ENCODE measurements at regions not wholly inside any gene's neighbourhood (a gene's known extent, or its start where the extent isn't known, plus 50 kb on each side); places are given as distances from the start of the nearest gene placed in this dataset.
"Not testable (repeated sequence)": the region's sequence is repeated elsewhere in the genome, so short reads cannot be mapped to it uniquely, and the experiment has no call there.

GRCh38 chr2:176826984-176827668 is 385.5 kb upstream of the HNRNPA3 start:
- DNase-seq, result no peak

- DNase-seq, result no peak
These were observed 382.2 kb upstream of the HNRNPA3 start for GRCh38 chr2:176830362-176830761.

DNA sequence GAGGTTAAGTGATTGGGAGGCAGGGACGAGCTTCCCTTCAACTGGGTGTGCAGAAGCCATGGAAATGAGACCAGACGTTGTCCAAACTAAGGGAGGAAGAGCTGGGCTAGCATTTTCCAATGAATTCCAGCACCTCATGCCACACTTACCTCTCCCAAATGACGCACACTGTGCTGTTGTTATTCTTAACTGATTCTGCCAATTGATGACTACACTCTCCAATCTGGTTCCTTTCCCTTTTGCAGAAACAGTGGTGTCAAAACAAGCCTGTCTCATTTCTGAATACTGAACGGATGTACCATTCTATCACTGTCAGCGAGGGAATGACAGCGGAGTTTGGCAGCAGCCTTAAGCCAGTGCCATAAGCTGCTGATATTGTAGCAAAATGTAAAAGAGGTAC is 380.5 kb upstream of the HNRNPA3 start:
- no peak for DNase-seq

- DNase-seq, result no peak
These were observed 378.9 kb upstream of the HNRNPA3 start for GRCh38 chr2:176833671-176834070.

GRCh38 chr2:176834226-176834625 is 378.4 kb upstream of the HNRNPA3 start:
- no peak for DNase-seq

DNA sequence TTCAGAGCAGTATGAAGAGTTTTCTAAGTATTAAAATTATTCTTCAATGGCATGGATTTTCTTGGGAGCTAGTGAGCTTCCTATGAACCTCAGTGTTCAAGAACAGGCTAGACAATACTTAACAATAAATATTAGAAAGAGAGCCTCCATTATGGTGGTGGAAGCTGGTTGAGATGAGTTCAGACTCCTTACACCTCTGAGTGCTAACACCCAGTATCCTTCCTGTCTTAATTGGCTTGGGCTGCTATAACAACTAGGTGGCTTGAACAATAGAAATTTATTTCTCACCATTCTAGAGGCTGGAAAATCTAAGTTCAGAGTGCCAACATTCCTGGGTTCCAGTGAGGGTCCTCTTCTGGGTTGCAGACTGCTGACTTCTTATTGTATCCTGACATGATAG is 369.4 kb upstream of the HNRNPA3 start:
- no peak for DNase-seq

GRCh38 chr2:176844461-176844860 is 368.1 kb upstream of the HNRNPA3 start:
- DNase-seq, result no peak

- DNase-seq, result no peak
These were observed 366.9 kb upstream of the HNRNPA3 start for GRCh38 chr2:176845718-176846117.

DNA sequence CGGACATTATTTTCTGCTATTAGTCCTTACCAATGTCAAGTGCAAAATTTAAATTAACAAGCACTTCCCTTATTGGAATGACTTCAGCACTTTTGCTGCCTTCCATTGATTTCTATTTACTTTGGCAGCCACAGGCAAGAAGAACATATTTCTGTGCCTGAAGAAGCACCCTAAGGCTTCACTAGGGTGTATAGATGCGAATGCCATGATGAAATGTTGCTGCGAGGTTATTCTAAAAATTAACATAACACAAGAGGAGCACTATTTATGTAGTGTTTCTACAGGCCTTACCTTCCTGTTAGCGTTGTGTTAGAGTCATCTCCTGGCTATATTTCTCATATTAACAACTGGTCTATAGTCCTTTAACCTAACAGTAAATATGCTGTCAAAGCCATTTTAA is 365.0 kb upstream of the HNRNPA3 start:
- no peak for DNase-seq

DNA sequence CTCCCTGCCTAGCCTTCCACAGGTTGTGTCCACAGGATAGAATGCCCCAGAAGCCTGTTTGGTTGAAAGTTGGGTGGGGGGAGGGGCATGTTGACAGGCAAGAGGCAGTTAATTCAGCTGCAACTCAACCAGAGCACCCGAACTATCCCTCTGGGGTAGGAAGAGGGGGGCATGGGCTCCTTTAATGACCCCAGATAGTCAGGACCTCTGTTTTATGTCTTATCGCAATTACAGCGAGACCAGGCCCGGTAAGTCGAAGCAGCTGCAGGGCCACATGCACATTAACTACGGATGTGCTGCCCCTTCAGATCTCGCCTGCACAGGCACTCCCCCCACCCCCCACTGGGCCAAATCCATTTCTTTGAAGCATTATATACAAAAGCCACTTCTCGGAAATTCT is 363.8 kb upstream of the HNRNPA3 start:
- DNase-seq, result no peak

DNA sequence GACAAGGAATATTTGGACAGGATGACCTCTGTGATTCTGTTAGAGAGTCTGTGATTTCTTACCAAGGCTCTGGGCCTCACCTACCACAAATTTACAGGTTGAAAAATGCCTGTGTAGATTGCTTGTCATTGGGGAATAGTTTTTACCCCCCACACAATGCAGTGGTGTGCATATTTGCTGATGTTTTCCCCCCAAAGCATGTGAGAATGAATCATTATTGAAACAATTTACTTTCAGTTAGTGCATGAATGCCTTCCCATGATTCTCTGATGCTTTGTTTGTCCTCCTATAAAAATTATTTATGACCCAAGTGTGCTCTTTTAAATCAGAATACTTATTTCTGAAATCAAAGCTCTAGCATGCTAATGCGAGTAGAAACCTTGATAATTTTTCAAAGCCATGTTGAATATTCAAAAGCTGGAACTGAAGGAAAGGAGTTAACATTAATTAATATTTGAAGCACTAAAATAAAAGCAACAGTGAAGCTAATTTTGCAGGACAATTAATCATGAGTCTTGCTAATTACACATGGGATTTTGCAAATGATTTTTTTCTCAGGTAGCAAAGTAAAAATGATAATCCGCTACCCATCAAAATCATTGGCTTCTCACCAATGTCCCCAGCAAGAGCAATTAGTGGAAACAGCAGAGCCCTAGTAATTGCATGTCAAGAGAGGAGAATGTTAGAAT is 361.2 kb upstream of the HNRNPA3 start:
- DNase-seq, result no peak

DNA sequence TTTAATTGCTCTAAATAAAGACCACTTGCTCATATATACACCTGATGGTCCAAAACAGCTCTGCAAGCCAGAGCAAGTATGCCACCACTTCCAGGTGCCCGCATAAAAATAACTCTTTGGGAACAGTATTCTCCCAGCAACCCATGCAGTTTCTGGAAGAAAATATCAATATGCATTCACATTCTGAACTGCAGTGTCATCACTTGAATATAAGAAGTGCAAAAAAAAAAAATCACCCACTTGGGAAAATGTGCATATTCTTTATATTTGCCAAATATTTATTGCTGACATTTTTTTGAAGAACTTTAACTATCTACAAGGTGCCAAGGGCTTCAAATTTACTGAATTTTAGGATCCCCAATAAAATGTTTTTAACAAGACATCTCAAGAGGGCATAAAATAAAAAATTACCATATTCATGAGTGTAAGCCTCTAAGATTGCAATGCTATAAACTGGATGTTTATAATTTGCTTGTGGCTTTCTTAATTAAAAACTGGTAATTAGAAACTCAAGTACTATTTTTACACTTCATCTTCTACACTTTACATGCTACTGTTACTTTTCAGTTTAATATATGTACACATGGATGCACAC is 360.6 kb upstream of the HNRNPA3 start:
- no peak for DNase-seq

GRCh38 chr2:176852667-176853066 is 359.9 kb upstream of the HNRNPA3 start:
- no peak for DNase-seq

DNA sequence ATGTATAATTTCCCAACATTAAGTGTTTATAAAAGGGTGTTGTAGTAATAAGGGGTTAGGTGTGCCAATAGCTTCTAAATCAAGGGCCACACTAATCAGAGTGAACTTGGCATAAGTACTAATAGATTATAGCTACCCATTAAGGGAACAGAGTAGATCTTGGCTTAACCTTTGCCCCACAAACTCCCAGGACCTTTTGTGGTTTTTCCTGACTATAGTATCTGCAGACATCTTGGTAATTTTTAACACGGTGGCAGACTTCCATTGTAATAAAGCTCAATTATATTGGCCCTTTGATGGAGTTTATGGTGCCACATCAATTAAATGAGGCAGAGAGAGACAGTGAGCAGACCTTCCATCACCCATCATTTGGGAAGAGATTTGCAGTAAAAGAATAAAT is 358.5 kb upstream of the HNRNPA3 start:
- DNase-seq, result no peak

- no peak for DNase-seq
These were observed 357.7 kb upstream of the HNRNPA3 start for GRCh38 chr2:176854878-176855277.

DNA sequence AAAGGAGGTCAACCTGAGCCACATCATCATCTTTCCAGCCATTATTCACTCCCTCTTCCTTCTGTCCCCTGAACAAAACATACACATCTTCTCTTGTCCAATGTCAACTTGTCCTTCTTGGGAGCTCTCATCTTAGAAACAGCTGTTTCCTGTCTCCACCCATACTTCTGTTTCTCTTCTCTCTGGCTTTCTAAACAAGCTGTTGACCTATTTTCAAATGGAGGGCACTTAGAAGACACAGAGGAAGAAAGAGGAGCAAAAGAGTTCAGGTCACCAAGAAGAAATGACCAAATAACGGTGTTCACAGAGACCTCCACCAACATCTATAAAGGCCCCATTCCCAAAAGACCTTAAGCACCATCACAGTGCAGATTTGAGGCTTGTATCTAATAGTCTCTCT is 355.9 kb upstream of the HNRNPA3 start:
- DNase-seq, result no peak

DNA sequence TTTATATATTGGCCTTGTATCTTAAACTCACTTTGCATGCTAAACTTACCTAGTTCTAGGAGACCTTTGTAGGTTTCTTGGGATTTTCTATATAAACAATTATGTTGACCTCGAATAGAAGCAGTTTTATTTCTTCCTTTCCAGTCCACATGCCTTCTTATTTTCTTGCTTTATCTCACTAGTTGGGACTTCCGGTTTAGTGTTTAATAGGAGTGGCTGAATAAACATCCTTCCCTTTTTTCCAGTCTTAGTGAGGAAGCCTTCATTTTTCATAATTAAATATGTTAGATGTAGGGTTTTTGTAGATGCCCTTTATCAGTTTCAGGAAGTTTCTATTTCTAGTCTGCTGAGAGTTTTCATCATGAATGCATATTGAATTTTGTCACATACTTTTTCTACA is 347.3 kb upstream of the HNRNPA3 start:
- no peak for DNase-seq

GRCh38 chr2:176872406-176872805 is 340.2 kb upstream of the HNRNPA3 start:
- no peak for DNase-seq

- DNase-seq, result no peak
These were observed 339.2 kb upstream of the HNRNPA3 start for GRCh38 chr2:176873403-176873802.

DNA sequence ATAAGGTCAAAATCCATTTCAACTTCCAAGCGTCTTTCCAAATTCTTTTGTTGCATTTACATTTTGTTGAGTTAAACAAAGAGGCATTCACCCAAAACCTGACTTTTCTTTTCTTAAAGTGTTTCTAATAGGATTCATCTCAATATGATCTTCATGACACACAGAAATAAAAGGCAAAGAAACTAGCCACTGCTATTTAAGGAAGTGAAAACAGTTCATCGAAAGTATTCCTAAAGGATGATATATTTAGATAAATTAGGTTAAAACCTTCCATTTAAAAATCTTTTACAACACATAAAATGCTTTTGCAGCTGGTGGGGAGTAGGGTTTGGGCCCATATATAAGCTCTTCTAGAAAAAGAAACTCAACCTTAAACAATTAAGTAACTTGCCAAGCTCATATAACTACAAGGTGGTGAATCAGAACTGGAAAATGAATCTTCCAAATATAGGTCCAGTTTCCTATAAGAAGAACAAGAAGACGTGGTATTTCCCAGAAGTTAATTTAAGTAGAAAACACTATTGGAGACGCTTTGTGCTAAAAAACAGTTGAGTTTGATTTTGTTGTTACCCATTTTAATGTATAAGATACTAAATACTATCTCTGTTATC is 336.0 kb upstream of the HNRNPA3 start:
- DNase-seq, result no peak

- DNase-seq, result no peak
These were observed 333.1 kb upstream of the HNRNPA3 start for GRCh38 chr2:176879426-176879995.

GRCh38 chr2:176882045-176882444 is 330.5 kb upstream of the HNRNPA3 start:
- DNase-seq, result not testable (repeated sequence)

- no peak for DNase-seq
These were observed 327.5 kb upstream of the HNRNPA3 start for GRCh38 chr2:176885001-176885643.

All from NCI-H1048 (cell line).